ENCODE measurements at regions not wholly inside any gene's neighbourhood (a gene's known extent, or its start where the extent isn't known, plus 50 kb on each side); places are given as distances from the start of the nearest gene placed in this dataset.
A peak's percentile ranks its signal among the peaks of the same experiment; 100 is the strongest.

DNA sequence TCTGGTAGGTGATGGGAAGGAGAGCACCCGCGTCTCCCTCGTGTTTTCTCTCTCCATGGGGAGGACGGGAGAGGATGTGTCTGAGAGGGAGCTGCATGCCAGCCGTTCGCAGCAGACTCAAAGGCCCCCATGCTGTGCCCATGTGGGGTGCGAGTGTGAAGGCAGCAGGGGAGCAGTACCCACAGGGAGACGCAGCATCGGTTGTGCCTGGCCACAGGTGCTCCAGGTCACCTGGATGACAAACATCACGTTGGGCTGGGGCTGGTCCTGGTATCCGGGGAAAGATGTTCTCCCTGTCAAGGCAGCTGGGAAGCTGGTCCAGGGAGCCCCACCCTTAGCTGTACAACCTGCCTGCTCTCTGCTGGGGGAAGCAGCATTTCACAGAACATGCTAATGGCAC is 119.5 kb upstream of the SALL3 start:
- Histone ChIP-seq H3K4me1 (ENCODE audit: control insufficient read depth, insufficient read depth, low read depth, low read length) (no peaks in the 10 kb centered on the region), H2BK15ac (ENCODE audit: low read depth, poor library complexity, severe bottlenecking) (no peak overlapping the region), H3K79me1 (replicated peaks; ENCODE audit: low read length, poor library complexity, severe bottlenecking) (no peaks in the 10 kb centered on the region), H2BK5ac (ENCODE audit: low read depth, low read length, poor library complexity, severe bottlenecking) (no peak overlapping the region), H3K4me2 (ENCODE audit: low read length, poor library complexity, severe bottlenecking) (no peak overlapping the region), H2AFZ (ENCODE audit: low read depth, low read length) (no peak overlapping the region), H3K23ac (ENCODE audit: low read length in 2 of 2) (no peak overlapping the region), H3K36me3 (ENCODE audit: control insufficient read depth in 1 of 2, insufficient read depth in 2 of 2, low read depth in 1 of 2, low read length in 2 of 2) (no peaks in the 10 kb centered on the region), H3K27me3 (ENCODE audit: control insufficient read depth in 1 of 2, insufficient read depth in 1 of 2, low read length in 2 of 2) (peaks cover 0 to 3% of the 10 kb centered on the region in 2 experiments), H4K91ac (ENCODE audit: low read length) (no peak overlapping the region), H2BK12ac (ENCODE audit: low read length in 2 of 2) (no peak overlapping the region), H4K8ac (ENCODE audit: low read length) (no peak overlapping the region), H3K9ac (ENCODE audit: low read length) (no peak overlapping the region), H3K27ac (ENCODE audit: low read length, poor library complexity, severe bottlenecking) (no peak overlapping the region), H3K18ac (ENCODE audit: low read depth in 1 of 2, low read length in 2 of 2) (no peak overlapping the region), H3K9me3 (ENCODE audit: control insufficient read depth, low read length) (peaks cover 5% of the 10 kb centered on the region), H3K4me3 (ENCODE audit: insufficient read depth in 1 of 2, low read depth in 1 of 2, low read length in 2 of 2) (no peak overlapping the region), H3K4ac (ENCODE audit: low read depth in 1 of 2, low read length in 2 of 2) (no peak overlapping the region), H3K14ac (ENCODE audit: low read length in 2 of 2) (no peak overlapping the region), H2BK120ac (ENCODE audit: low read depth, low read length) (no peak overlapping the region), H2AK5ac (ENCODE audit: low read length, severe bottlenecking) (no peak overlapping the region)
- WGBS: 73% methylated on average over 11 of the region's 11 CpGs
- no peak for DNase-seq

DNA sequence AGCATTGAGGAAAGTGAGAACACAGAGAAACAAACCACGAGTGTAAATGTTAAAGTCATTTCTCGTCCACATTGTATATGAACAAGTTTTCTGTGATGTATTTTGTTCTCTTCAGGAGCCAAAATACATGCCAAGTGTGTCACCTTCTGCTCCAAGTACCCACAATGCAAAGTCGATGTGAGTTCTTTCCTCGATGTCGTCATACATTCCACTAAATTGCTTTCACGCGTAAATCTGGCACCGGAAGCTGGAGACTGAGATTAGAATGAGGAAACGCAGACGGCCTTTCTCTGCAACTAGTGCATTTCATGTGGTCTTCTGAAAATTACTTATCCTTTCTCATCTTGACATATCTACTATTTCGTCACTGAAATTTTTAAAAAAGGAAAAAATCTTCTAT is 118.5 kb upstream of the SALL3 start:
- no peak overlapping the region for H3K18ac ChIP-seq (ENCODE audit: low read depth in 1 of 2, low read length in 2 of 2)
- H4K8ac ChIP-seq (ENCODE audit: low read length): no peak overlapping the region
- H3K23ac ChIP-seq (ENCODE audit: low read length in 2 of 2): no peak overlapping the region
- H2BK5ac ChIP-seq (ENCODE audit: low read depth, low read length, poor library complexity, severe bottlenecking): no peak overlapping the region
- H2BK12ac ChIP-seq (ENCODE audit: low read length in 2 of 2): no peak overlapping the region
- 89% methylated on average over 11 of the region's 11 CpGs for WGBS
- no peaks in the 10 kb centered on the region for H3K79me1 ChIP-seq (replicated peaks; ENCODE audit: low read length, poor library complexity, severe bottlenecking)
- H3K4me3 ChIP-seq (ENCODE audit: insufficient read depth in 1 of 2, low read depth in 1 of 2, low read length in 2 of 2): no peak overlapping the region
- no peak overlapping the region for H2AK5ac ChIP-seq (ENCODE audit: low read length, severe bottlenecking)
- H3K27ac ChIP-seq (ENCODE audit: low read length, poor library complexity, severe bottlenecking): no peak overlapping the region
- no peak overlapping the region for H2BK15ac ChIP-seq (ENCODE audit: low read depth, poor library complexity, severe bottlenecking)
- H3K27me3 ChIP-seq (ENCODE audit: control insufficient read depth in 1 of 2, insufficient read depth in 1 of 2, low read length in 2 of 2): peaks cover 0 to 3% of the 10 kb centered on the region in 2 experiments
- H2AFZ ChIP-seq (ENCODE audit: low read depth, low read length): no peak overlapping the region
- H4K91ac ChIP-seq (ENCODE audit: low read length): no peak overlapping the region
- H3K4me2 ChIP-seq (ENCODE audit: low read length, poor library complexity, severe bottlenecking): no peak overlapping the region
- no peak overlapping the region for H3K4ac ChIP-seq (ENCODE audit: low read depth in 1 of 2, low read length in 2 of 2)
- H3K9me3 ChIP-seq (ENCODE audit: control insufficient read depth, low read length): peaks cover 5% of the 10 kb centered on the region
- H2BK120ac ChIP-seq (ENCODE audit: low read depth, low read length): no peak overlapping the region
- DNase-seq: no peak
- no peak overlapping the region for H3K9ac ChIP-seq (ENCODE audit: low read length)
- no peaks in the 10 kb centered on the region for H3K4me1 ChIP-seq (ENCODE audit: control insufficient read depth, insufficient read depth, low read depth, low read length)
- no peak overlapping the region for H3K14ac ChIP-seq (ENCODE audit: low read length in 2 of 2)
- no peaks in the 10 kb centered on the region for H3K36me3 ChIP-seq (ENCODE audit: control insufficient read depth in 1 of 2, insufficient read depth in 2 of 2, low read depth in 1 of 2, low read length in 2 of 2)

- Histone ChIP-seq H3K14ac (ENCODE audit: low read length in 2 of 2) (no peak overlapping the region), H2AK5ac (ENCODE audit: low read length, severe bottlenecking) (no peak overlapping the region), H2BK12ac (ENCODE audit: low read length in 2 of 2) (no peak overlapping the region), H4K91ac (ENCODE audit: low read length) (no peak overlapping the region), H3K9ac (ENCODE audit: low read length) (no peak overlapping the region), H2AFZ (ENCODE audit: low read depth, low read length) (no peak overlapping the region), H3K4me3 (ENCODE audit: insufficient read depth in 1 of 2, low read depth in 1 of 2, low read length in 2 of 2) (peak overlapping the region in 1 of 2 experiments; percentile 26), H3K79me1 (replicated peaks; ENCODE audit: low read length, poor library complexity, severe bottlenecking) (no peaks in the 10 kb centered on the region), H3K23ac (ENCODE audit: low read length in 2 of 2) (no peak overlapping the region), H3K4me1 (ENCODE audit: control insufficient read depth, insufficient read depth, low read depth, low read length) (no peaks in the 10 kb centered on the region), H3K4ac (ENCODE audit: low read depth in 1 of 2, low read length in 2 of 2) (no peak overlapping the region), H2BK5ac (ENCODE audit: low read depth, low read length, poor library complexity, severe bottlenecking) (no peak overlapping the region), H4K8ac (ENCODE audit: low read length) (no peak overlapping the region), H2BK15ac (ENCODE audit: low read depth, poor library complexity, severe bottlenecking) (no peak overlapping the region), H3K4me2 (ENCODE audit: low read length, poor library complexity, severe bottlenecking) (no peak overlapping the region), H2BK120ac (ENCODE audit: low read depth, low read length) (no peak overlapping the region), H3K36me3 (ENCODE audit: control insufficient read depth in 1 of 2, insufficient read depth in 2 of 2, low read depth in 1 of 2, low read length in 2 of 2) (no peaks in the 10 kb centered on the region), H3K9me3 (ENCODE audit: control insufficient read depth, low read length) (peaks cover 5% of the 10 kb centered on the region), H3K27ac (ENCODE audit: low read length, poor library complexity, severe bottlenecking) (no peak overlapping the region), H3K27me3 (ENCODE audit: control insufficient read depth in 1 of 2, insufficient read depth in 1 of 2, low read length in 2 of 2) (peaks cover 0 to 3% of the 10 kb centered on the region in 2 experiments), H3K18ac (ENCODE audit: low read depth in 1 of 2, low read length in 2 of 2) (no peak overlapping the region)
- WGBS: 65% methylated on average over 7 of the region's 7 CpGs
- no peak for DNase-seq
Observed at GRCh38 chr18:78861706-78862105, 117.9 kb upstream of the SALL3 start.

DNA sequence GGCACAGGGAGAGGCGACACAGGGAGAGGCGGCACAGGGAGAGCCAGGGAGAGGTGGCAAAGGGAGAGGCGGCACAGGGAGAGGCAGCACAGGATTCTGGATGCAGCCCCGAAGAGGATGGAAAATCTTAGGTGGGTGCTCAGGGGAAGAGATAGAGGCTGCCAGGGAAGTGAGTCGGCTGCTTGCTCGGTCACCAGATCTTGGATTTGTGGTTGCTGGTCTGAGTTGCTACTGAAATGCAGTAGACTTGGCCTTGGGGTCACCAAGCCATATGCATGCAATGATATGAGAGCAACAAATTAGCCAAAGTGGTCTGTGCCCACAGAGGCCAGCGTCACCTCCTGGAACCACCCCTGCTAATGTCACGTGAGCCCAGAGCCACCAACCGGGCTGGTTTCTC is 117.2 kb upstream of the SALL3 start:
- H3K27me3 ChIP-seq (ENCODE audit: control insufficient read depth in 1 of 2, insufficient read depth in 1 of 2, low read length in 2 of 2): peaks cover 0 to 3% of the 10 kb centered on the region in 2 experiments
- no peak overlapping the region for H2BK120ac ChIP-seq (ENCODE audit: low read depth, low read length)
- no peaks in the 10 kb centered on the region for H3K36me3 ChIP-seq (ENCODE audit: control insufficient read depth in 1 of 2, insufficient read depth in 2 of 2, low read depth in 1 of 2, low read length in 2 of 2)
- H3K79me1 ChIP-seq (replicated peaks; ENCODE audit: low read length, poor library complexity, severe bottlenecking): no peaks in the 10 kb centered on the region
- no peaks in the 10 kb centered on the region for H3K4me1 ChIP-seq (ENCODE audit: control insufficient read depth, insufficient read depth, low read depth, low read length)
- H4K8ac ChIP-seq (ENCODE audit: low read length): no peak overlapping the region
- no peak overlapping the region for H2BK12ac ChIP-seq (ENCODE audit: low read length in 2 of 2)
- no peak for DNase-seq
- H2AK5ac ChIP-seq (ENCODE audit: low read length, severe bottlenecking): no peak overlapping the region
- H3K4ac ChIP-seq (ENCODE audit: low read depth in 1 of 2, low read length in 2 of 2): no peak overlapping the region
- H4K91ac ChIP-seq (ENCODE audit: low read length): no peak overlapping the region
- no peak overlapping the region for H3K9ac ChIP-seq (ENCODE audit: low read length)
- no peak overlapping the region for H3K27ac ChIP-seq (ENCODE audit: low read length, poor library complexity, severe bottlenecking)
- H2BK5ac ChIP-seq (ENCODE audit: low read depth, low read length, poor library complexity, severe bottlenecking): no peak overlapping the region
- WGBS: 80% methylated on average over 9 of the region's 9 CpGs
- no peak overlapping the region for H3K18ac ChIP-seq (ENCODE audit: low read depth in 1 of 2, low read length in 2 of 2)
- no peak overlapping the region for H2AFZ ChIP-seq (ENCODE audit: low read depth, low read length)
- H3K4me3 ChIP-seq (ENCODE audit: insufficient read depth in 1 of 2, low read depth in 1 of 2, low read length in 2 of 2): no peak overlapping the region
- no peak overlapping the region for H3K23ac ChIP-seq (ENCODE audit: low read length in 2 of 2)
- H3K14ac ChIP-seq (ENCODE audit: low read length in 2 of 2): no peak overlapping the region
- no peak overlapping the region for H2BK15ac ChIP-seq (ENCODE audit: low read depth, poor library complexity, severe bottlenecking)
- H3K9me3 ChIP-seq (ENCODE audit: control insufficient read depth, low read length): peaks cover 5% of the 10 kb centered on the region
- H3K4me2 ChIP-seq (ENCODE audit: low read length, poor library complexity, severe bottlenecking): no peak overlapping the region

Data from mesenchymal stem cell (in vitro differentiated cells and primary cell).